HG03060 (cell line): ENCODE measurements at regions not wholly inside any gene's neighbourhood (a gene's known extent, or its start where the extent isn't known, plus 50 kb on each side); places are given as distances from the start of the nearest gene placed in this dataset.

ENCODE experiments used
- ATAC-seq: cut with Tn5 transposase; IDR thresholded peaks from one replicate; pipeline ENCODE4 v1.9.1; 2021; ENCODE audit warnings: low read depth, moderate number of reproducible peaks; ENCODE audit not compliant: unreplicated experiment

DNA sequence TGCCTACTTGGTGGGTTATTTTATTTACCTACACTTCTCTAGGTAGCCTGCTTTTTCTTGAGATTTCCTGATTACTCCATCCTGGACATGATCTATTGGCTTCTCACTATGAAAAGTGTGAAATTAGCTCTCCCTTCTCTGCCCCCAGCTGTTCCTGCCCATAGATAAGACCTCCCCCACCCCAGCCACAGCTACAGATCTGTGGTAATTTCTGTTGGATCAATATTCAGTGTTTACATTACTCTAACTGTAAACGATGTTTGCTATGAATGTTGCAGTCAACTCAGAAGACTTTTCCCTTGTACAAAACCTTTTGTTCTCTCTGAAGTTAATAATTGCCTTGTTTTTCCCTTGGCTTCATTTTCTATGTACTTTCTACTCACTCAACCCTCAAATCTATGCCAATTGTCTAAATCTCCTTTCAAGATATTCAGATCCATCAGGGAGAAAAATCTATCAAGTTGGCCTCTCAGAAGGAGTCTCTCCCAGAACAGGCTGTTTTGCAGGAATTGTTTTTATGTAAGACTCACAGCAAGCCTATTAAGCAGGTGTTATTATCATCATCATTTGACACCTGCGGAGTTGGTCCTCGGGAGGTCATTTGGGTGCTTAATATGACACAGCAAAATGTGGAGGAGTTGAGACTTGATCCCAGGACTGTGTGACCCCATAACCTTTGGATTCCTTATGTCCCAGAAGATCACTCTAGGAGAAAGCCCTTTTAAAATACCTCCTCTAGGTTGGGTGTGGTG, 227.4 kb downstream of the SUDS3 start:
- no peak for ATAC-seq

DNA sequence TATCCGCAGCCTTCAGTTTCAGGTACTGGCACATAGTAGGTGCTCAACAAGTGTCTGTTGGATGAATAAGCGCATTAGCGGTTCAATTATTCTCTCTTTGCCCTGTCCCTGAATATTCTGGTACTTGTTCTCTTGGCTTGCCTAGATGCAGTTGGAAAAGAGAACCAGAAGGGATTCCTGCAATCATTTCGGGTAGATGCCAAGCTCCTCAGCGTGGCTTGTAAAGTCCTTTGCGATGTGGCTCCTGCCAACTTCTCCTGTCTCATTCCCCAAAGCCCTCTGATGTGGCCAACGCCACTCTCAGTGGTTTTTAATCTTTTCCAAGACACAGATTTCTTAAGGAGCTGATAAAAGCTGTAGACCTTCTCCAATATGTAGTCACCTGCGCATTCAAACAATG, 230.3 kb downstream of the SUDS3 start:
- ATAC-seq, result no peak

DNA sequence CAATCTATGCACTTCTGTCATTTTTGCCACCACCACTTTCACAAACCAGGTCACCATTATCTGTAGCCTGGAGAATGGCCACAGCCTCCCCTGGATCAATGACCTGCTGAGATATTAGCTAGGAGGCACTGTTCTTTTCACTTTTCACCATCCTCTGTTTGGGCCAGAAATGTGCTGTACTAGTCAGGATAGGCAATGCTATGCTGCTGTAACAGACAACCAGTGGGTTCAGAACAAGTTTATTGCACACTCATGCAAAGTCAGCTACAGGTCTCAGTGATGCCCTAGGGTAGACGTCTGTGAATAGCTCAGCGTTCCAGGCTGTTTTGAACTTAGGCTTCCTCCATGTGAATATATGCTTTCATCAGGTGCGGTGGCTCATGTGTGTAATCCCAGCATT, 231.5 kb downstream of the SUDS3 start:
- no peak for ATAC-seq

DNA sequence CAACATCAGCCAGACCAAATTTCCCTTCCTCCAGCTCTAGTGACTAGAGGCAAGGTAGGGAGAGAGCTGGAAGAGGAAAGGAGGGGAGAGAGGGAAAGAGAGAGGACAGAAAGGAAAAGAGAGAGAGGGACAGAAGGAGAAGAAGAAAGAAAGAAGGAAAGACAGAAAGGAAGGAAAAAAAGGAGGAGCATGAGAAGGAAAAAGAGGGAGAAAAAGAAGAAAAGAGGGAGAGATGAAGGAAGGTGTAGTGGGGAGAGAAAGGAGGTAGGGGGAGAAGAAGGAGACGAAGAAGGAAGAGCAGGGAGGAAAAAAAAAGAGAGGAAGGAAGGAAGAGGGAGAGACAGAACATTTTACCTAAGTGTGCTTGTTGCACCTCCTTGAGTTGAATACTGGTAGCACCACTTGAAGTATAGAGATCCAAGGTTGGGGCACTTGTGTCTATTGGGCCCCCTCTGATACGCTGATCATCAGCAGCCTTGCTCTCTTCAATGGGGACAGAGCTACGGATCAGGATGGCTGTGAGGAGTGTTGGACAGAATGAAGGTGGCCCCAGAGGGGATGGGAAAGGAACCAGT, 232.5 kb downstream of the SUDS3 start:
- no peak for ATAC-seq

DNA sequence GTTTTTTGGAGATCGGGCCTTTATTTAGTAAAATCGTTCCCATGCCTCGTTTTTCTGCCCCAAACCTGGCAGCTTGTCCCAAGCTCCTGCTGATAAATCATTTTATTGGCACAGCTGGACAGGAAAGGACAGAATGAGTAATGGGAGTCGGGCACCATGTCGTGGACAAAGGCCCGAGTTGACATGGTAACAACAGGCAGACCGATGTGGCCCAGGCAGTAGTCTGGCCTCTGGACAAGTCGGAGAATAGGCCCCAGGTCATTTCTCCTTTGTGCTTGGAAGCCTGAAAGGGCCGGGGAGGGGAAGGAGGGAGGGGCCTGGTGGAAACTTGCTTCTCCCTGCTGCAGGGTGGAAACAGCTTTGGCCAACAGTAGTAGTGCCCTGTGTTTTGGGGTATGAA, 234.9 kb downstream of the SUDS3 start:
- no peak for ATAC-seq

DNA sequence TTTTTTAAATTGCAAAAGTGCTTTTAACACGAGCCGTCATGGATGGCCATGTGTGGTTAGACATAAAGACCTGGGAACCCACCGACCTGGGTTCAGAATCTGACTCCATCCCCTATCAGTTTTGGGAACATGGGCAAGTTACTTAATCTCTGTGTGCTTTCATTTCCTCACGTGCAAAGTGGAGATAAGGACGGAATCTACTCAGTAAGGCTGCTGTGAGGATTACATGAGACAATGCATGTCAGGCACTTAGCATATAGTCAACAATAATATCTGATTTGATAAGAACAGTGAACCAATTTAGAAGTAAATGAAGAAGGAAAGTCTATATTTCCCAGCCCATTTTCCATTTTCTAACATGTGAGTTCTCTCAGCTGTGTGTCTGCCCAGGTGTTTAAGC, 235.4 kb downstream of the SUDS3 start:
- no peak for ATAC-seq

DNA sequence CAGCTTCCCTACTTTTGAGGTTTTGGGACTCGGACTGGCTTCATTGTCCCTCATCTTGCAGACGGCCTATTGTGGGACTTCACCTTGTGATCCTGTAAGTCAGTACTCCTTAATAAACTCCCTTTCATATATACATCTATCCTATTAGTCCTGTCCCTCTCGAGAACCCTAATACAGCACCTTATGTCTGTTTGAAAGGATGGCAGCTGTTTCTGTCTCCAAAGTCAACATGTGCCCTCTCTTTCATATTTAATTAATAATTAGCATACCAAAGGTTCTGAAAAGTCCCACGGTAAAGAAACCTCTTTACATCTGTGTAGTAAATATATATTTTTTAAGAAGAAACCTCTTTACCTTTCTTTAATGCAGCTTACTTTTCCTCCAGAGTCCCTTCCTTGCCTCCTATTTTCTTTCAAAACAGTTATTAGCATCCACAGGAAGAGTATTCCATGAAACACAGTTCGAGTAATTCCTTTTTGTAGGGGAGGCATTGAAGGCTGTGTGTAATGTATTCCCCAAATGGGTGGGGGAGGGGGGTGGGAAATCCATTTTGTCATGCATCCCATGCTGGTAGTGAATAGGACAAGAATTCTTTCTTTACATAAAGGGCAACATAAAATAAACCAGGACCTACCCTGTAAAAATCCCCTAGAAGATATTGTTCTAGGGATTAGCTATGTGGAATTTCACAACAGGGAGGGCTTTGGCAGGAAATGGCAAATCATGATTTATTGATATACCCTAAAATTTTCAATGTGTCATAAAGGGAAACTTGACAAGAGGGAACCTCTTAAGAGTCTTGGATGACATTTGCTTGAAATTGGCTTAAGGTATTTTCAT, 241.5 kb downstream of the SUDS3 start:
- no peak for ATAC-seq

DNA sequence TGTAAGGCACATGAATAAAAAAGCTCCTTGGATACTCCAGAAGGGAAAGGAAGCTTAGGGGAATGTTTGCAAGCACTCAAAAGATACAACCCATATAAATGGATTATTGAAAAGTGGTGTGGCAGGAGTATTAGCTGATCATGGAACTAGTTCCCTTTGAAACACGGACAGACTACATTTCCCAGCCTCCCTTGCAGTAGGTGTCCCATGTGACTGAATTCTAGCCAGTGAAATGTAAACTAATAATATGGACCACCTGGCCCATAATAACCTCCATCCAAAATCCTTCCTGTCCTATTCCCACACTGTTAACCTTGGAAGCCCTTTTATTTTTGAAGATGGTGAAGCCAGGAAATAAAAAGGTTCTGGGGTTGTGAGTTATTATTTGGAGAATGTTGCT, 242.3 kb downstream of the SUDS3 start:
- ATAC-seq, result no peak

DNA sequence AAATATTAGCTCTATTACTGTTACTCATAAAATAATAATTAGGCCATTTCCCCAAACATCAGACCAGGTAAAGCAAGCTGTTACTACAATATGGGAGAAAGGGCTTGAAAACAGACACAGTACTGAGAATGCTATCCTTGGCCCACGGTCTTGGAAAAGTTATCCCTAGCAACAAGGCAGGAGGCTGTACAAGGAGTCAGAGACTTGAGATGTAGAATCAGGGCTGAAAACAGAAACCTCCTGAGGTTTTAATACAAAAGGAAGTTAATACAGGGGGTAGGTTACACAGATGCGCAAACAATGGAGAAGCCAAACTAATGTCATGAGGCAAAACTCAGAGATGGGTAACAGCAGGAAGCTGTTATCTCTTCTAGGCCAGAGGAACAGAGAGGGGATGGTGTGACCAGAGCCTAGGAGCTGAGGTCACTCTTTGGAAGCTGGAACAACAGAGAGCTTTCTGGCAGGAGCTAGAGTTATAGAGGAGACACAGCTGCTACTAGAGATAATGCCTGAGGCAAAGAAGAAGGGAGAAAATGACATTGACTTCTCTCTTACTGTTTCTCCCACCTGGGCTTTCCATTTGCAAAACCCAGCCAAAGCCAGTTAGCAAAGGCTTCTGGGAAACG, 248.8 kb downstream of the SUDS3 start:
- no peak for ATAC-seq

DNA sequence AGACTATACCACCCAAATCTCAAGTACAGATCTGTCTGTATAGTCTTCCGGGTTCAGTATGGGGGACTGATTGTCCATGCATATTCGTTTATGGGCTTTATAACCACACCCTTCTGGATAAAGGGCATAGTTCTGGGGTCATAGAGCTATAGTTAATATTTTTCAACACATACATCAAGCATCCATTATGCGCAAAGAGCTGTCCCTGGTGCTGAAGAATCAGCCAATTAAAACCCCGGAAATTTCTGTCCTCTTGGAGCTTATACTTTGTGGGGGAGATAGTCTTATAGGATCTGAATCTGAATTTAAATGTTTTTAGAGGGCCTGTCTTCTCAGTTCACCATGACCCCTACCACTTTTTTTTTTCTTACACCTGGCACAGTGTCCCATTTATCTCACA, 256.7 kb downstream of the SUDS3 start:
- no peak for ATAC-seq

DNA sequence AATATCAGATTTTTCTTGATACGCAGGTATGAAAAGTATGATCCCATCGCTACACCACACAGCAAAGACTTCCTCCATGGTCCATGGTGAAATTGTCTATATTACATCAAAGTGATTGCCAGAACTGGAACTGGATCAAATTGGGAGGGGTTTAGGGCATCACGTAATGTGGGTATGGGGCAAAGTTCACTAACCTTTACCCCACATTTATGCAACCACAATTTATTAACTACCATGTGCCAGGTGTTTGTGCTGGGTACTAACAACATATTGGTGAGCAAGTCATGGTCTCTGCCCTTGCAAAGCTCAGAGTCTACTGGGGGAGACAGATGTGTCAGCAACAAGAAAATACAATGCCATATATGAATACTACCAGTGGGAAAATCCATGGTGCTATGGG, 258.9 kb downstream of the SUDS3 start:
- ATAC-seq, result no peak

DNA sequence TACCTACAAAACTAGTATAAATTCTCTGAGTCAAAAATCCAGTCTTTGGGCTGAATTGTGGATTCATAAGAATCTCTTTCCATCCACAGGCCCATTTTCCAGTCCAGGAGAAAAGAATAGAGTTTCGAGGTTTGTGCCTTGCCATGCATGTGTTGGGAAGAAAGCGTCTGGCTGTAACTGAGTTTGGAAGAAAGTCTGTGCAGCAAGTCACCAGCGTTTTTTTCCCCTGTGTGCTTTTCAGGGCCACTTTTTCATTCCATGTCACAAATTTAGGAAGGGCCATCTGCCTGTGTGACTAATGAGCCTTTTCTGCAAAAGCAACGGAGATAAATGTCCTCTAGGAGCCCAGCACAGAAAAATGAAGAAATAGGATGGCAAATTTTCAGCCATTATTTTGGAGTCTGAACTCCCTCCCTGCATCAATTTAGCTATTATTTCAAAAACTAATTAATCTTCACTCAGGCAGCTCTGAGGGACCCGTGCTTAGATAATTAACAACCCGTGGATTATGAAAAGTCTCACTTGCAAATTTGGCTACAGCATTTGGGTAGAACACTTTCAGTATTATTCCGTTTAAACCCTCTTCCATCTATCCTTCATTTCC, 261.5 kb downstream of the SUDS3 start:
- ATAC-seq, result no peak

DNA sequence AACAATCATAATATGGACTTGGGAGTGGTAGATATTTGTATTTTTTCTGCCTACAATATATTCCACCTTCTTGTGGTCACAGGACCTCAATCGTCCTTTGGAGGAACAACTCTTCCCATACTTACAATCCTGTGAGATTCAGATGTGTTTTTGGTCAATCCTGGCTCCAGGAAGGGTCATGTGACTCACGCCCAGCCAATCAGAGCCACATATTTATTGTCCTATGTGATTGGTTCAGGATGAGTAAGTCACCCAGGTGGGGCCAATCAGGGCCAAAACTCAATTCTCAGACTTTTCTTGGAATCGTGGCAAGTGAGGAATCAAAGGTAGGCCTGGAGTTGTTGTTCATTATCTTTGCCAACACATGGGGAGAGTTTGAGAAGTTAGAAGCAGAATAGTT, 264.9 kb downstream of the SUDS3 start:
- ATAC-seq, result no peak

DNA sequence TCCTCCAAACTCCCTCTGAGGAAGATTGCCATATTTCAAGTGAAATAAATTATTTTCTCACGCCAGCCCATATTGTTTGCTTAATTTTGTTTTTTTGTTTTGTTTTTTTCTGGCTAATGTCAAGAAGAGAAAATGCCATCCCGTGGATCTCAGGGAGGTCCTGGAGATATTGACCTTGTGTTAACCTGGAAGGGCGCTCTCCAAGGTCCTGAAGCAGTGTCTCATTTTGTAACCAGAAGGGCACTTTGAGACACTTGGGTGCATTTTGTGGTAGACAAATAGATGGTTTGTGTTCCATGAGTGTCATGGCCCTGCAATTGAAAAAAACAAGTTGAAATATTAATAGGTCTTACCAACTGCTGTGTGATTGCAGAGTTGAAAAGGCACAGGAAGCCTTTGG, 268.9 kb downstream of the SUDS3 start:
- ATAC-seq, result no peak

DNA sequence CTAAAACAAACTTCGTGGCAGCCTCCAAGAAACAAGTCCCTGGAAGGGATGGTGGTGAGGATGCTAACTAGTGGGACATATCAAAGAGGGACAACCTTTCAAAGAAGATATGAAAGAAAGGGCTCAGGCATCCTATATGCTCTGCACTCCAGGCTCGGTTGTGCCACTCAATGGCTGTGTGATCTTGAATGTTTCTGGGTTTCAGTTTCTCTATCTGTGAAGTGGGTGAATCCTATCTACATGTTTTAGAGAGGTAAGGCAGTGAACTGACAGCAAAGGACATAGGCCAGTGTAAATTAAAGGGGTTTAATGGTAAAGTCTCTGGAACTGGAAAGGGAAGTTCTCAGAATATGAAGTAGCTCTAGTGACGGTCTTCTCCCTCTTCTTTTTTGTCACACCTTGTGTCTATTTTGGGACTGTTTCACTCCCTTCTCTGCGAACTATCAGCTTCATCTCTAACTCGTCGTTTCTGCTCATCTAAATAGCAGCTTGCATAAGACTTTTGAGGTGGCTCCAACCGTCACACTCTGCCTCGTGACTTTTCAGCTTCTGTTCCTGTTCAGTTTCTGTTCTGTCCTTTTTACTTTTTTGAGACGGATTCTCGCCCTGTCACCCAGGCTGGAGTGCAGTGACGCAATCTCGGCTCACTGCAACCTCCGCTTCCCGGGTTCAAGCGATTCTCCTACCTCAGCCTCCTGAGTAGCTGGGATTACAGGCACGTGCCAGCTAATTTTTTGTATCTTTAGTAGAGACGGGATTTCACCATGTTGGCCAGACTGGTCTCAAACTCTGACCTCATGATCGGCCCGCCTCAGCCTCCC, 273.6 kb downstream of the SUDS3 start:
- ATAC-seq, result no peak

DNA sequence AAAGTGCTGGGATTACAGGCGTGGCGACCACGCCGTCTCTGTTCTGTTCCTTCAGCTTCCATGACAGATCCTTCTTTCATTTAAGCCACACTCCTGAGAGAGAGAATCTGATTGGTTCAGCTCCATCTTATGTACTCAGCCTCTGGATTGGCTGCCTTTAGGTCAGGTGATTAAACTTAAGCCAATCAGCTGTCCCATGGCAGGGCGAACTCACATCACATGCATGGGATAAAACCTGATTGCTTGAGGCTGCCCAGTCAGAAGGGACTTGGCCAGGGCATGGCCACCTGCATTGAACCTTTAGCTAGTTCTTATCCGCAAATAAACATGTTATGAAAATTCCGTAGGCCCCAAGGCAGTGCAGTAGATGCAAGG, 274.2 kb downstream of the SUDS3 start:
- no peak for ATAC-seq

DNA sequence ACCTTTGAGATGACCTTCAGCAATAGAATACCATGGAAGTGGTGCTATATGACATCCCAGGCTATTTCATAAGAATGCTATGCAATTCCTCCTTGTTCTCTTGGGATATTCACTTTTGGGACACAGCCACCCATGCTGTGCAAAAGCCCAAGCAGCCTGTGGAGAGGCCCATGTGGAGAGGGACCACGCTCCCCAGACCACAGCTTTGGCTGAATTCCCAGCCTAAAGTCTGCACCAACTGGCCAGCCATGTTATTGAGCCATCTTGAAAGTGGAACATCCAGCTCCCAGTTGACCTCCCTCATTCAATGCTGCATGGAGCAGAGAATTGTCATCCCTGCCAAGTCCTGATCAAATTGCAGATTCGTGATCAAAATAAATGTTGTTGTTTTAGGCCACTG, 275.1 kb downstream of the SUDS3 start:
- no peak for ATAC-seq

DNA sequence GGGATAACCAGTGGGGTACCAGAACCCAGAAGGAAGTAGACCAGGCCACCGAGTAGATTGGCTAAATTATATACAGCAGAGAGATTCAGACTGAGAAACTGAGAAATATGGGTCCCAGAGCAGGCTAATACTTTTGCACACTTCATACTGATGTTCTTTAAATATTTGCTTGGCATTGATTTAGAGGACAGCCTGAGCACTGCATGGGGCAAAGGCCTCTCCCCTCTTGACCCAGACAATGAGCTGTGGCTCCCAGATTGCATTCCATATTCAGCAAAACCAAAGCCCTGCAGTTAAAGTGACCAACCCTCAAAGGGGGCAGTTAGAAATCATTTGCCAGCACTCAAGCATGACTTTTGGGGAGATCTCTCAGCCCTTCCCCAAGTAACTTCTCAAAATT, 279.2 kb downstream of the SUDS3 start:
- no peak for ATAC-seq

DNA sequence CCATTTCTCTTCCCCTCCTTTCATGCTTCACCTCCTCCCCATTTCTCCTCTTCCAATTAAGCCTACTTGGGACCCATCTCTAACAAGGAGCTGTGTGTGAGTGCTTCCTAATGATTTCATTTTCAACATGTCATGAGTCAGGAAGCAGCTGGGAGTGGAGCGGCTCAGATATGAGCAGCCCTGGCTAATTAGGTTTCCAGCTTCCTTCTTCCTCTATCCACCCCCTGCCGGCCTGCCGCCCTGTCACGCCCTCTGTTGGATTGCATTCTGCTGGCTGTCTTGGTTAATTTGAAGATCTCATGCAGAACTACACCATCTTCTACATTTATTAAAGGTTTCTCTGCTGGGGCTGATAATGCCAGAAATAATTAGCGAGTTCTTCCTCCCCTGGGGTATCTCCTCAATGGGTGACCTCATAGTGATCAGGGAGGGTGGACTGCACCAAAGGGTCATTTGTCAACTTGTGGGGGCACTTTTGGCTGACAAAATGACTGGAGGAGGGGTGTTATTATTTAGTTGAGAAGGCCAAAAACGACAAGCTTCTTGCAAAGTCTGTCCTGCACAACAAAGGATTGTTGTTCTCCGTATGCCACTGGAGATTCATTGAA, 300.9 kb upstream of the SRRM4 start:
- no peak for ATAC-seq

DNA sequence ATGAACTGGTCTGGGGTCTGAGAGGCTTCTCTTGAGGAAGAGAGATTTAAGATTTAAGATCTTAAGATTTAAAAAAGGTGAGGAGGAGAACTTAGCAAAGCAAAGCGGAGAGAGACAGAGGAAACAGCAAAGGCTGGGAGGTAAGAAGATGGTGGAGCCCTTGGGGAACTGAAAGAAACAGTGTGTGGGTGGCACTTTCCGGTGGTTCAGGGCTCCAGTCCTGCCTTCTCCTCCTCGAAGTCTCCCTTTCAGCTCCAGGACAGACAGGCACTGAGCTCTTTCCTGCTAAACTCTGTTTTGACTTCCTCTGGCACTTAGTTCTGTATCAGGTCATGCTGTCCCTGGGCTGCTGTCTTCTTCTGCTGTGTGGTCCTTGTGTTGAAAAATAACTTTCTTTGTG, 298.7 kb upstream of the SRRM4 start:
- peak; percentile 89 for ATAC-seq
